ENCODE measurements at regions not wholly inside any gene's neighbourhood (a gene's known extent, or its start where the extent isn't known, plus 50 kb on each side); places are given as distances from the start of the nearest gene placed in this dataset.
A peak's percentile ranks its signal among the peaks of the same experiment; 100 is the strongest.

DNA sequence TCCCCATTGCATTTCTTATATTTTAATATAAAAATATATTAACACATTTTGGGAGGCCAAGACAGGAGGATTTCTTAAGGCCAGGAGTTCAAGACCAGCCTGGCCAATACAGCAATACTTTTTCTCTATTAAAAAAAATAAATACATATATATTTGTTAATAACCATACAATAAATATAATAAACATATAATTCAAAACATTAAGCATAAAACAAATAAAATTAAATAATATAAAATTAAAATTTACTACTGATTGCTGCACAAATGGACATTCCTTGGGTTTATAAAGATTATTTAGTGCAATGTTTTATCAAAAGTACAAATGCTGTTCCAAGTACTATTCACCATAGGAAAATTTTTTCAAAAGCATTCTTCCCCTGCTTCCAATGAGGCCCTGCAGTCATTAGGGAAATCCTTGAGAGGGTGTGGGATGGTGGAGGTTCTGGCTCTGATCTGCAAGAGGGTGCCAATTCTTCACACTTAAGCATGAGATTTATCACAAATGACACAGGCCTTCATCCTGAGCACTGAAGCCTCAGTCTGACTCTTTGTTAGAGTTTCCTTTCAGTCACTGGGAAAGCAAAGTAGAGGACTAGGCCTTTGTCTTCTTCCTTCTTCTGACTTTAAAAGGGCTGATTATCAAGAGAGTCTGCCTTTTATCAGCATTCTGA lies 596.7 kb downstream of the EPM2A start:
- DNase-seq (ENCODE audit: low read depth): no peak
- TF ChIP-seq CTCF (conservative IDR thresholded peaks at IDR 0.05; ENCODE audit: low read depth, low read length): no peak

DNA sequence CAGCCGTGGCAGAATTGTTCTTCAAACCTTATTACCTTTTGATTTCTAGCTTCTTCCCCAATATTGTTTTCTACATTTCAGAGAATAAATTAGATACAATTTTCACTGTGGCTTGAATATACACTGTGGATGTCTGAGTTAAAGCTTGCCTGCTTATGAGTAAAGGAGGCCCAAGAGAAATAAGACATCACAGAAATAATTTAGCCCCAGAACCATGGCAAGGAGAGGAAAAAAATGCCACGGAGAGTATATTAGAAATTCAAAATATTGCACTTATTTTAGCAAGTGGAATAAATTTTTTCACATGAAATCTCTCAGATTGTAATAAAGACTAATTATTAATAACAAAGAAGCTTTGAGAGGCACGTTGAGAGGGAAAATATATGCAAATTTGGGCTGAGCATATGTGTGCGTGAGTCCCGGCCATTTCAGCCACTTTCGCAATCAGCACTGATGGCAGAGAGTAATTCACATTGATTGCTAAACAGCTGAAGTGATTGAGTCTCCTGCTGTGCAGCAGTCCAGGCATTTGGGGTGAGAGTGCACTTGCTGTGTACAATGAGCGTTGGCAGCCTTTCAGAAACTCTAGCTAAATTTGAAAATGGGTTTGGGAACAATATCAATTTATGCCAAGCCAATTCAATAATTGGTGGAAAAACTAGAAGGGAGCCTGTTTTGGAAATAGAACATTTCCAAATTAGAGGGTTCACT lies 596.0 kb downstream of the EPM2A start:
- H3K4me3 ChIP-seq (ENCODE audit: low read depth, low read length): no peak overlapping the region
- TF ChIP-seq CTCF (conservative IDR thresholded peaks at IDR 0.05; ENCODE audit: low read depth, low read length): no peak
- peak; percentile 75 for DNase-seq (ENCODE audit: low read depth)

More for the DNA sequence above, 596.7 kb downstream of the EPM2A start:
- no peak overlapping the region for H3K4me3 ChIP-seq (ENCODE audit: low read depth, low read length)

GRCh38 chr6:145139895-145140294 lies 595.4 kb downstream of the EPM2A start:
- H3K4me3 ChIP-seq (ENCODE audit: low read depth, low read length): no peak overlapping the region
- no peak for TF ChIP-seq CTCF (conservative IDR thresholded peaks at IDR 0.05; ENCODE audit: low read depth, low read length)
- DNase-seq (ENCODE audit: low read depth): no peak

DNA sequence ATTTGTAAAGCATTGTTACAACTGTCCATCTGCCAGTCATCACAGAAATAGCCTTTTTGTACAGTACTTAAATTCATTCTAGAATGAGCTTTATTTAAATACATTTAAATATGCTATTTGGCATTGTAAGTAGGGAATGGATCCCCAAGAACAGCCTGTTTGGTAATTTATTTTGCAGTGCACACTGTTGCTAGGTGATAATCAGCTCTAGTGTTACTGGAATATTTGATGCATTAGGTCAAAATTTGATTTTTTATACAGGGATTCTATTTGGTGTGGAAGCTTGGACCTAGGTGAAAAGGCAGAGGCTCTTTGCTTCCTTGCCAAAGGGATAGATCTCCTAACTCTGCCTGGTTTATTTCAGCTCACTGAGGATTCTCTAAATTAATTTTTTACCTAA lies 593.7 kb downstream of the EPM2A start:
- DNase-seq (ENCODE audit: low read depth): no peak

GRCh38 chr6:145142958-145143357 lies 592.4 kb downstream of the EPM2A start:
- no peak for TF ChIP-seq CTCF (conservative IDR thresholded peaks at IDR 0.05; ENCODE audit: low read depth, low read length)
- H3K4me3 ChIP-seq (ENCODE audit: low read depth, low read length): no peak overlapping the region

More for the DNA sequence above, 593.7 kb downstream of the EPM2A start:
- no peak for TF ChIP-seq CTCF (conservative IDR thresholded peaks at IDR 0.05; ENCODE audit: low read depth, low read length)
- no peak overlapping the region for H3K4me3 ChIP-seq (ENCODE audit: low read depth, low read length)

DNA sequence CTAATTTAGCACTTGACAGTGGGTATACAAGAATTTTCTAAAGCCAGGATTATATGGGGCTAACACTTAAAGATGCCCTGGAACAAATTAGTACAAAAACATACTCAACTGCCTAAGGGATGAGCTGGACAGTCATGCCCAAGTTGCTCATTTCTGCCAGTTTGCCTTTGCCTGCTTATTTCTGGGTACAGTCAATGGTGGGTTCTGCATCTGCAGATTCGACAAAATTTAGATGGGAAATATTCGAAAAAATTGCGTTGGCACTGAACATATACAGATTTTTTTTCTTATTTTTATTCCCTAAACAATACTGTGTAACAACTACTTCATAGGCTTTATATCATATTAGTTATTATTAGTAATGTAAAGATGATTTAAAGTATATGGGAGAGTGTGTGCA lies 591.9 kb downstream of the EPM2A start:
- no peak for TF ChIP-seq CTCF (conservative IDR thresholded peaks at IDR 0.05; ENCODE audit: low read depth, low read length)
- no peak overlapping the region for H3K4me3 ChIP-seq (ENCODE audit: low read depth, low read length)
- no peak for DNase-seq (ENCODE audit: low read depth)

More at GRCh38 chr6:145142958-145143357, 592.4 kb downstream of the EPM2A start:
- no peak for DNase-seq (ENCODE audit: low read depth)

All from choroid plexus epithelial cell (primary cell).